Stomach (tissue), 4 donors: ENCODE measurements at regions not wholly inside any gene's neighbourhood (a gene's known extent, or its start where the extent isn't known, plus 50 kb on each side); places are given as distances from the start of the nearest gene placed in this dataset.

Experiments
- POLR2AphosphoS5 ChIP-seq, 3 donors: sonication (generic); formaldehyde crosslinking; IDR thresholded peaks; one replicate each; pipeline ENCODE4 v1.6.1; 2016; ENCODE audit warnings: antibody characterized with exemption in 3 of 3
- TF ChIP-seq, protein P1 (sequence below), 7 experiments: fragments of 450-650 bp in 4 of 7; fragments of 200-600 bp in 3 of 7; sonication (generic) in 3 of 7; IDR thresholded peaks; one replicate each; pipeline ENCODE4 v1.5.1; 2016 to 2019; ENCODE audit warnings: antibody characterized with exemption in 7 of 7, control low read depth in 2 of 7, mild to moderate bottlenecking in 1 of 7

DNA sequence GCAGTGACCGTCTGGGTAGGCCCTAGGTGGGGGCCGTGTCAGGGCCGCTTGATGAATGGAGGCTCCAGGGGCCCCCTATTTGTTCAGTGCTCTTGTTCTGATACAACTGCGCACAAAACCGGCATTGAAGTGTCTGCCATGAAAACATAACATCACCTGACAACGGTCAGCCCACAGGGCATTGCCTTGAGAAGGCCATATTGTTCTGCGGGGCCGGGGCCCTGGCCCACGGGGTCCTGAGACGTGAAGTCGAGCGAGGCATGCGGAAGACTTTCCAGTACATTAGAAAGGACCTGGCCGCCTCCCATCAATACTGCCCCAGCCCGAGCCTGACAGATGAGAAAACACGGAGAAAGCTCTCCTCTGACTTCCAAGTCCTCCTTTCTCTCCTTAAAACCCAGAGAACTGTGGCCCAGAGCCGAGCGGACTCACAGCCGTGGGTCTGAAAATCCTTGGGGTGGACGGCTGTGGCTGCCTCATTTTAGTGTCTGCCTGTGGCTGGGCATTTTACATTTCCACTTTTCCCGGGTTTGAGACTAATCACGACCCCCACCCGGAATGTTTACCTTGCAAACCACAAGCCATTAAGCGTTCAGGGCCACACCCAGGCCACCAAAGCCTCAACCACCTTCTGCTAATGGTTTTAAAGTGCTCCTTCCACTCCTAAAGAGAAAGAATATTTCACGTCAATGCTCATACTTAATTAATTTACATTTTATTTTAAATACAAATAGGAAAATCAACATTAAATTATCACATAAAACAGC, 391.0 kb upstream of the IRX2 start:
- TF ChIP-seq POLR2AphosphoS5 (IDR thresholded peaks at IDR 0.05) = no peak
- TF ChIP-seq, protein P1, sequence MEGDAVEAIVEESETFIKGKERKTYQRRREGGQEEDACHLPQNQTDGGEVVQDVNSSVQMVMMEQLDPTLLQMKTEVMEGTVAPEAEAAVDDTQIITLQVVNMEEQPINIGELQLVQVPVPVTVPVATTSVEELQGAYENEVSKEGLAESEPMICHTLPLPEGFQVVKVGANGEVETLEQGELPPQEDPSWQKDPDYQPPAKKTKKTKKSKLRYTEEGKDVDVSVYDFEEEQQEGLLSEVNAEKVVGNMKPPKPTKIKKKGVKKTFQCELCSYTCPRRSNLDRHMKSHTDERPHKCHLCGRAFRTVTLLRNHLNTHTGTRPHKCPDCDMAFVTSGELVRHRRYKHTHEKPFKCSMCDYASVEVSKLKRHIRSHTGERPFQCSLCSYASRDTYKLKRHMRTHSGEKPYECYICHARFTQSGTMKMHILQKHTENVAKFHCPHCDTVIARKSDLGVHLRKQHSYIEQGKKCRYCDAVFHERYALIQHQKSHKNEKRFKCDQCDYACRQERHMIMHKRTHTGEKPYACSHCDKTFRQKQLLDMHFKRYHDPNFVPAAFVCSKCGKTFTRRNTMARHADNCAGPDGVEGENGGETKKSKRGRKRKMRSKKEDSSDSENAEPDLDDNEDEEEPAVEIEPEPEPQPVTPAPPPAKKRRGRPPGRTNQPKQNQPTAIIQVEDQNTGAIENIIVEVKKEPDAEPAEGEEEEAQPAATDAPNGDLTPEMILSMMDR (IDR thresholded peaks at IDR 0.05) = no peak
